ENCODE measurements at regions not wholly inside any gene's neighbourhood (a gene's known extent, or its start where the extent isn't known, plus 50 kb on each side); places are given as distances from the start of the nearest gene placed in this dataset.

DNA sequence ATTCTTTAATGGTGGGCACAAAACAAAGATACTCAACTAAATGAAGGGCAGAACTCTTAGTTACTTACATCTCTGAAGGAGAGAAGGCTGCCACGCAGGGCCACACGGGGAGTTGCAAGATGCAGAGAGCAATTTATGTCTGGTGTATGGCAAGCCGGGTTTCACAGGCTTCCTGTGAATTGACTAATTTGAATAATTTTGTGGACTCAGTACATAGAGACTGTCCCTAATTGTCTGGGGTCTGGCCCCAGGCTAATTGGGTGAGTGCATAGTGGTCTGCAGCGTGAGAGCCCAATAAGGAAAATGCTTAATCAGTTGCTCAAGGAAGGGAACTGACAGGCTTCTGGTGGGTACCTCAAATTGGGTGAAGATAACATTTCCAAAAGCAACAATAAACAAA, 205.7 kb downstream of the OTOR start:
- TF ChIP-seq, protein P1, sequence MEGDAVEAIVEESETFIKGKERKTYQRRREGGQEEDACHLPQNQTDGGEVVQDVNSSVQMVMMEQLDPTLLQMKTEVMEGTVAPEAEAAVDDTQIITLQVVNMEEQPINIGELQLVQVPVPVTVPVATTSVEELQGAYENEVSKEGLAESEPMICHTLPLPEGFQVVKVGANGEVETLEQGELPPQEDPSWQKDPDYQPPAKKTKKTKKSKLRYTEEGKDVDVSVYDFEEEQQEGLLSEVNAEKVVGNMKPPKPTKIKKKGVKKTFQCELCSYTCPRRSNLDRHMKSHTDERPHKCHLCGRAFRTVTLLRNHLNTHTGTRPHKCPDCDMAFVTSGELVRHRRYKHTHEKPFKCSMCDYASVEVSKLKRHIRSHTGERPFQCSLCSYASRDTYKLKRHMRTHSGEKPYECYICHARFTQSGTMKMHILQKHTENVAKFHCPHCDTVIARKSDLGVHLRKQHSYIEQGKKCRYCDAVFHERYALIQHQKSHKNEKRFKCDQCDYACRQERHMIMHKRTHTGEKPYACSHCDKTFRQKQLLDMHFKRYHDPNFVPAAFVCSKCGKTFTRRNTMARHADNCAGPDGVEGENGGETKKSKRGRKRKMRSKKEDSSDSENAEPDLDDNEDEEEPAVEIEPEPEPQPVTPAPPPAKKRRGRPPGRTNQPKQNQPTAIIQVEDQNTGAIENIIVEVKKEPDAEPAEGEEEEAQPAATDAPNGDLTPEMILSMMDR (IDR thresholded peaks at IDR 0.05) = no peak
- TF ChIP-seq EP300 (IDR thresholded peaks at IDR 0.05) = no peak
- no peak for TF ChIP-seq POLR2AphosphoS5 (IDR thresholded peaks at IDR 0.05)
- no peak for TF ChIP-seq POLR2A (IDR thresholded peaks at IDR 0.05)

All from upper lobe of left lung (tissue), 4 donors.